T-cell (primary cell): ENCODE measurements at regions not wholly inside any gene's neighbourhood (a gene's known extent, or its start where the extent isn't known, plus 50 kb on each side); places are given as distances from the start of the nearest gene placed in this dataset.

ENCODE experiments used
- ATAC-seq, 4 experiments: fragments of 200-7000 bp in 3 of 4; fragments of 150-1000 bp in 1 of 4; cut with Tn5 transposase; replicated peaks in 1 of 4; 1 replicate in 3 of 4; 2 replicates in 1 of 4; pipeline ENCODE4 v1.10.0; 2021; ENCODE audit warnings: moderate library complexity in 3 of 4, mild to moderate bottlenecking in 2 of 4, moderate number of reproducible peaks in 1 of 4
- CTCF ChIA-PET, 2 donors: fragments of 300-600 bp; sonication (Branson Sonifier 250); formaldehyde crosslinking; loops; one replicate each; lab custom pipeline; 2022; ENCODE audit warnings: antibody characterized with exemption in 2 of 2; lab: Charles Lee
- POLR2A ChIA-PET, 2 donors: fragments of 300-600 bp; sonication (Branson Sonifier 250); formaldehyde crosslinking; loops; one replicate each; lab custom pipeline; 2022; ENCODE audit warnings: antibody characterized with exemption in 2 of 2; lab: Charles Lee
- DNase-seq, 35 experiments: peaks; one replicate each; pipeline versions ENCODE4 v3.0.0 to v3.0.0-alpha.2; 2013 to 2023
- H3K27ac ChIP-seq: one replicate; pipeline ENCODE4 v1.5.1; 2013; ENCODE audit warnings: low read length
- H3K27me3 ChIP-seq, 2 experiments: replicated peaks in 1 of 2; 1 replicate in 1 of 2; 2 replicates in 1 of 2; pipeline versions ENCODE4 v1.6.1 to v1.7.0; 2013; ENCODE audit warnings: low read length in 1 of 2, mixed read lengths in 1 of 2; ENCODE audit not compliant: control insufficient read depth in 2 of 2, insufficient read depth in 2 of 2; ENCODE audit errors: extremely low read depth in 1 of 2
- H3K36me3 ChIP-seq, 2 donors: 1 replicate in 1 of 2; 2 replicates in 1 of 2; pipeline versions ENCODE4 v1.6.1 to v1.7.0; 2013; ENCODE audit warnings: low read length in 1 of 2; ENCODE audit not compliant: control insufficient read depth in 2 of 2, insufficient read depth in 1 of 2; ENCODE audit errors: extremely low read depth in 1 of 2
- H3K4me1 ChIP-seq, 2 experiments: 1 replicate in 1 of 2; 2 replicates in 1 of 2; pipeline versions ENCODE4 v1.6.1 to v1.7.0; 2013; ENCODE audit warnings: low read length in 2 of 2, mixed read lengths in 1 of 2; ENCODE audit not compliant: insufficient read depth in 2 of 2, control insufficient read depth in 1 of 2; ENCODE audit errors: extremely low read depth in 1 of 2
- H3K4me3 ChIP-seq, 2 donors: 1 replicate in 1 of 2; 2 replicates in 1 of 2; pipeline versions ENCODE4 v1.5.1 to v1.7.0; 2013; ENCODE audit warnings: mild to moderate bottlenecking in 2 of 2, low read length in 1 of 2, moderate library complexity in 1 of 2; ENCODE audit not compliant: control insufficient read depth in 1 of 2; ENCODE audit errors: extremely low read depth in 1 of 2
- H3K9me3 ChIP-seq: 2 replicates; pipeline ENCODE4 v1.7.0; 2013
- H3K27ac Mint-ChIP-seq, 2 donors: one replicate each; pipeline ENCODE4 v1.8.0; 2020 to 2021; ENCODE audit warnings: mild to moderate bottlenecking in 2 of 2, mixed read lengths in 2 of 2
- H3K27me3 Mint-ChIP-seq, 2 donors: one replicate each; pipeline ENCODE4 v1.8.0; 2021 to 2022; ENCODE audit warnings: mixed read lengths in 2 of 2
- H3K36me3 Mint-ChIP-seq: one replicate; pipeline ENCODE4 v1.8.0; 2021; ENCODE audit warnings: mixed read lengths
- H3K4me1 Mint-ChIP-seq, 3 donors: one replicate each; pipeline ENCODE4 v1.8.0; 2020 to 2022; ENCODE audit warnings: mixed read lengths in 3 of 3, mild to moderate bottlenecking in 1 of 3
- H3K4me3 Mint-ChIP-seq, 3 donors: one replicate each; pipeline ENCODE4 v1.8.0; 2020 to 2022; ENCODE audit warnings: mild to moderate bottlenecking in 3 of 3, mixed read lengths in 3 of 3, moderate library complexity in 3 of 3
- H3K9me3 Mint-ChIP-seq, 3 donors: one replicate each; pipeline ENCODE4 v1.8.0; 2020 to 2022; ENCODE audit warnings: mixed read lengths in 3 of 3
- WGBS: methylation state at CpG from one replicate; pipeline ENCODE4 v1.1.5; 2013; ENCODE audit warnings: missing lambda C conversion rate; ENCODE audit not compliant: insufficient coverage; 5-methylcytosine and 5-hydroxymethylcytosine counted together

DNA sequence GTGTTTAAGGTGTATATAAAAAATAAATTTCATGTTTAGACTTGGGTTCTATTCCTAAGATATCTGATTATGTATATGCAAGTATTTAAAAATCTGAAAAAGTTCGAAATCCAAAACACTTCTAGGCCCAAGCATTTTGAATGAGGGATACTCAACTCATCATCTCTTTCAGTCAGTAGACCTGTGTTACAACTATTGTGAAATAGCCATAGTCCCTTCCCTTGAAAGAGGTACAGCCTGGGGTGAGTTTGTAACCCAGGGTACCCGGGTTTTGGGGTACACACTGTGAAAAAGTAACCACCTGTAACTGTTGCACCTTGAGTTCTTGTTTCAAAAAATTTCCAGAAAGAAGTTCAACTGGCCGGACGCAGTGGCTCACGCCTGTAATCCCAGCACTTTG is 76.6 kb upstream of the DOK5 start:
- Histone ChIP-seq H3K36me3 (no peaks in the 10 kb centered on the region), H3K4me3 (no peak overlapping the region), H3K4me1 (no peaks in the 10 kb centered on the region), H3K9me3 (no peaks in the 10 kb centered on the region), H3K27me3 (peaks cover 0 to 4% of the 10 kb centered on the region in 2 experiments), H3K27ac (no peak overlapping the region)
- no peak overlapping the region for H3K4me3 Mint-ChIP-seq
- CTCF ChIA-PET: no interaction called here
- DNase-seq: no peak
- POLR2A ChIA-PET: interaction anchor here in 1 of 2 donors (0.7 kb wide), 1 partner anchor 142 kb away, joined by 8 read pairs; no protein-coding TSS in a partner anchor
- no peak for ATAC-seq
- WGBS: no CpG with 5 or more reads among the region's 5 CpGs
- H3K4me1 Mint-ChIP-seq: no peaks in the 10 kb centered on the region
- H3K27ac Mint-ChIP-seq: no peak overlapping the region
- peaks cover 0 to 3% (median under 1%) of the 10 kb centered on the region in 3 donors for H3K9me3 Mint-ChIP-seq
- H3K36me3 Mint-ChIP-seq: no peaks in the 10 kb centered on the region
- peaks cover 0 to 8% of the 10 kb centered on the region in 2 donors for H3K27me3 Mint-ChIP-seq

DNA sequence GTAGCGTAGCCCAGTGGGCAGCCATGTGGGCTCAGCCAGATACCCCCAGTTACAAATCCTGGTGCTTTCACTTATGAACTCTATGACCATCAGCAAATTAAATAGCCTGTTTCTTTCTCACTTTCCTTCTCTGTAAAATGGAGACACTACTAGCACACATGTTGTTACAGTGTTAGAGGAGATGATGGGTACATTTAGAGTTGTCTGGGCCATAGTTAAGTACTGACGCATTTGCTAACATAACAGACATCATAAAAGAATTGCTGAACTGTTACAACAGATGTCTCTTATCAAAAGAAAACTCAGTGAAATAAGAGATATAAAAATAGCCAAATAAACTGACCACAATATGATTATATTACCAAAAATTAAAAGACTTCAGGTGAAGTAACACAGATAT is 69.9 kb upstream of the DOK5 start:
- Histone ChIP-seq H3K36me3 (no peaks in the 10 kb centered on the region), H3K4me3 (no peak overlapping the region), H3K27me3 (no peaks in the 10 kb centered on the region), H3K4me1 (no peaks in the 10 kb centered on the region), H3K9me3 (no peaks in the 10 kb centered on the region), H3K27ac (no peak overlapping the region)
- Mint-ChIP-seq H3K4me1 (no peaks in the 10 kb centered on the region), H3K4me3 (no peak overlapping the region), H3K27me3 (peaks cover 3 to 5% of the 10 kb centered on the region in 2 donors), H3K9me3 (peaks cover 0 to 2% (median 0%) of the 10 kb centered on the region in 3 donors), H3K27ac (no peak overlapping the region), H3K36me3 (no peaks in the 10 kb centered on the region)
- no peak for ATAC-seq
- CTCF ChIA-PET: no interaction called here
- WGBS: 80% methylated on average over 1 of the region's 2 CpGs
- POLR2A ChIA-PET: no interaction called here
- no peak for DNase-seq

DNA sequence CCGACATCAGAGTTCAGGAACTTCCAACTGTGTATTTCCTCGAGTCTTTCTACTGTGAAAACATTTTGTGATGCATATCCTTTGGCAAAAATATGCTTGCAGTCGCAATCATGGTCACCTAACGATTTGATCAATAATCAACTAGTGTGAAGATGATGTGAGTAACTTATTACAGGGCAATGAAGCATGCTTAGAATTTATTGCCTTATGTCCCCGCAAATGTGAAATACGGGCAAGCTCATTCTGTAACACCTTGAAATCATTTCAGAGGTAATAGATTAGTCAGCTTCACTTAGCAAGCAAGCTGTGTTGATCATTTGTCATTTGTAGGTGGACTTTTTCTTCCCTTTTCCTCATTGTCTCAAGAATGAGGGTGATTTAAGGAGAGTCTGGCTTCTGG is 67.9 kb upstream of the DOK5 start:
- no peak overlapping the region for H3K4me3 ChIP-seq
- ATAC-seq (no peak), DNase-seq (no peak)
- H3K4me3 Mint-ChIP-seq: no peak overlapping the region
- H3K27ac ChIP-seq: no peak overlapping the region
- peaks cover 3 to 9% of the 10 kb centered on the region in 2 donors for H3K27me3 Mint-ChIP-seq
- no peaks in the 10 kb centered on the region for H3K4me1 ChIP-seq
- H3K9me3 ChIP-seq: no peaks in the 10 kb centered on the region
- no peak overlapping the region for H3K27ac Mint-ChIP-seq
- H3K4me1 Mint-ChIP-seq: no peaks in the 10 kb centered on the region
- H3K36me3 ChIP-seq: no peaks in the 10 kb centered on the region
- H3K27me3 ChIP-seq: no peaks in the 10 kb centered on the region
- ChIA-PET CTCF (no interaction called here), POLR2A (no interaction called here)
- no peaks in the 10 kb centered on the region for H3K36me3 Mint-ChIP-seq
- WGBS: 67% methylated on average over 1 of the region's 6 CpGs
- peaks cover 0 to 2% (median 0%) of the 10 kb centered on the region in 3 donors for H3K9me3 Mint-ChIP-seq

DNA sequence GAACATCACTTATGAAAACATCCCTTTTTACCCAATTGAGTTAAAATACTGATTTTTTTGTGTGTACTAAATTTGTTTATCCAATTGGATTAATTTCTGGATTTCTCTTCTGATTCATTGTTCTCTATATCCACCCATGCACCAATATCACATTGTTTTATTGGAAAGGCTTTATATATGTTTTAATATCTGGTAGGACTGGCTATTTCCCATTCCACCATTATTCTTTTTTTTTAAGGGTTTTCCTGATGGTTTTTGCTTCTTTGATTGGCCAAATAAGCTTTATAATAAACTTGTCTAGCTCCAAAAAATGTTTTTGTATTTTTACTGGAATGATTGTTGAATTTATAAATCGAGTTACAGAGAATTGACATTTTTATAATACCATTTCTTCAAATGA is 59.4 kb upstream of the DOK5 start:
- Histone ChIP-seq H3K27me3 (no peaks in the 10 kb centered on the region), H3K4me1 (no peaks in the 10 kb centered on the region), H3K9me3 (no peaks in the 10 kb centered on the region), H3K4me3 (no peak overlapping the region), H3K36me3 (no peaks in the 10 kb centered on the region), H3K27ac (no peak overlapping the region)
- ChIA-PET POLR2A (no interaction called here), CTCF (no interaction called here)
- Mint-ChIP-seq H3K9me3 (peaks cover 0 to 4% (median 0%) of the 10 kb centered on the region in 3 donors), H3K4me1 (no peaks in the 10 kb centered on the region), H3K27me3 (peaks cover 7 to 18% of the 10 kb centered on the region in 2 donors), H3K4me3 (no peak overlapping the region), H3K36me3 (no peaks in the 10 kb centered on the region), H3K27ac (no peak overlapping the region)
- ATAC-seq (no peak), DNase-seq (no peak)
- WGBS: no CpG with 5 or more reads among the region's 1 CpG

DNA sequence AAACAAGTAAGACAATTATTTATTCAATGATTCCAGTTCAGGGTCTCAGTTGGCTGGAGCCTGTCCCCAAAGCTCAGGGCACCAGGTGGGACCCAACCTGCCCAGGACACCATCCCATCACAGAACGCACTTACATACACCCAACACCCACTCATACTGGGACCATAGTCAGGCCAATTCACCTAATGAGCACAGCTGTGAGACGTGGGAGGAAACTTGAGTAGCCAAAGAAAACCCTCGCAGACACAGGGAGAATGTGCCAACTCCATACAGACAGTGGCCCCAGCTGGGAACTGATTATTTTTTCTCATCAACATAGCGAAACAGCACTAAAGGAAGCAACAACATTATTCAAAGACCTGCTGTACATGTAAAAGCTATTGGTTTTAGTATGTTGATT is 58.6 kb upstream of the DOK5 start:
- H3K27me3 Mint-ChIP-seq: peaks cover 7 to 18% of the 10 kb centered on the region in 2 donors
- no peaks in the 10 kb centered on the region for H3K27me3 ChIP-seq

DNA sequence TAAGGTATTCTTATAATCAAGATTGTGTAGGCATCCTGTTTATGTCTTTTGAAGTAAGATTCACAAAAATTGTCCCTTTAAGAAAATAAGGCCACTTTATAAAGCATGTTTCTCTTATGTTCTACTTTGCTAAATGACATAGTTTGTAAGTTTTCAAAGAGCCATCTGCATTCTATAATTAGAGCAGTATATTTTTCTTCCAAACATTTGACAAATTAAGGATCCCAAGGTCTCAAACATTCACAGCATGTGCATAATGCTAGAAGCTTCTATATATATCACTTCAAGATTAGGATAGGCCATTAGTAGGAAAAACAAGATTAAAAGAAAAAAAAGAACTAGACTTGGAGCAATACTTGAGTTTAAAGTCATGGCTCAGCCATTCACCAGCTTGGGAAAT is 55.9 kb upstream of the DOK5 start:
- H3K36me3 ChIP-seq: no peaks in the 10 kb centered on the region
- Mint-ChIP-seq H3K4me1 (no peaks in the 10 kb centered on the region), H3K27ac (no peak overlapping the region), H3K27me3 (peaks cover 7 to 11% of the 10 kb centered on the region in 2 donors), H3K9me3 (peaks cover 4 to 15% (median 12%) of the 10 kb centered on the region in 3 donors), H3K36me3 (no peaks in the 10 kb centered on the region), H3K4me3 (no peak overlapping the region)
- no peaks in the 10 kb centered on the region for H3K27me3 ChIP-seq
- DNase-seq: no peak
- CTCF ChIA-PET: no interaction called here
- H3K4me1 ChIP-seq: no peaks in the 10 kb centered on the region
- no peak overlapping the region for H3K4me3 ChIP-seq
- no peak overlapping the region for H3K27ac ChIP-seq
- ATAC-seq: no peak
- POLR2A ChIA-PET: no interaction called here
- H3K9me3 ChIP-seq: no peaks in the 10 kb centered on the region

More for the DNA sequence above, 58.6 kb upstream of the DOK5 start:
- no peaks in the 10 kb centered on the region for H3K4me1 ChIP-seq
- Mint-ChIP-seq H3K4me3 (no peak overlapping the region), H3K4me1 (no peaks in the 10 kb centered on the region), H3K9me3 (peaks cover 0 to 4% (median 0%) of the 10 kb centered on the region in 3 donors), H3K36me3 (no peaks in the 10 kb centered on the region), H3K27ac (no peak overlapping the region)
- 55% methylated on average over 2 of the region's 4 CpGs for WGBS
- no peaks in the 10 kb centered on the region for H3K9me3 ChIP-seq
- H3K36me3 ChIP-seq: no peaks in the 10 kb centered on the region
- DNase-seq (no peak), ATAC-seq (no peak)
- H3K4me3 ChIP-seq: no peak overlapping the region
- ChIA-PET CTCF (no interaction called here), POLR2A (no interaction called here)
- no peak overlapping the region for H3K27ac ChIP-seq
